GM12892 (cell line): ENCODE measurements at regions not wholly inside any gene's neighbourhood (a gene's known extent, or its start where the extent isn't known, plus 50 kb on each side); places are given as distances from the start of the nearest gene placed in this dataset.

Experiments
- POLR2A ChIP-seq: IDR thresholded peaks from 2 replicates; pipeline ENCODE4 v1.6.1; 2011; ENCODE audit warnings: low read depth, low read length, control low read depth
- POLR2AphosphoS5 ChIP-seq: IDR thresholded peaks from 2 replicates; pipeline ENCODE4 v1.6.1; 2011; ENCODE audit warnings: low read depth, low read length, control low read depth

DNA sequence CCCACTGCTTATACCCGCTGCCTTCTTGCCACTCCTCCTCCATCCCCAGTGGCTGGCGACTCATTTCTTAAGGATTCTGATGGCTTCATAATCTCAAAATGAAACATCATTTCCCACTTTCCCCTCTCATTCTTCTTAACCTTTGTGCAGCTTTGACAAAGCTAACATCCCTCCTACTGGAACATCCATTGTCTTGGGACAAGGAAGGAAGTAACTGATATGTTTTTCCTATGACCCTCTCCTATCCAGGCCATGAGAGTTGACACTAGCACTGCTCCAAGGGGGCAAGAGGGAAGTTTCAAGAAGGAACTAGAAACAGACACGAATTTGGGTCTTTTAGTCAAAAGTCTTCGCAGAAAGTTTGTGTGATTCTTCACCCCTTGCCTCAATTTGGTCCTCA lies 71.7 kb upstream of the SNX2 start:
- TF ChIP-seq POLR2AphosphoS5 (no peak), POLR2A (no peak)
